ENCODE measurements at regions not wholly inside any gene's neighbourhood (a gene's known extent, or its start where the extent isn't known, plus 50 kb on each side); places are given as distances from the start of the nearest gene placed in this dataset.

DNA sequence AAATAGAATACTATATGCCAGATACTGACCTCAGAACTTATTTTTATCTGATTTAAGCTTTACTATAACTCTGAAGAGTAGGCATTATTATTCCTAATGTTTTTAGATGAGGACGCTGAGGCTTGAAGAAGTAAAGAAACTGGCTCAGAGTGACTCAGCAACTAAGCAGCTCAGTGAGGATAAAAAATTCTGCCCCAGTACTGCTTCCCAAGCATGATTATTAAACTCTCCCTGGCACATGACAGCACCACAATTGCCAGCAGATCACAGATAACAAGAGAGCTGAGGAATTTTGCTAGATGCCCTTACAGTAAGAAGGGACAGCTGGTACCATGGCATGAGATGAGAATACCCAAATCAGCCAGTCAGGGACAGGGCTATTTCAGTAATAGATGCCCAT lies 219.4 kb downstream of the NKX6-1 start:
- Mint-ChIP-seq H3K27ac (no peak overlapping the region), H3K4me3 (no peak overlapping the region)
- ATAC-seq = no peak

DNA sequence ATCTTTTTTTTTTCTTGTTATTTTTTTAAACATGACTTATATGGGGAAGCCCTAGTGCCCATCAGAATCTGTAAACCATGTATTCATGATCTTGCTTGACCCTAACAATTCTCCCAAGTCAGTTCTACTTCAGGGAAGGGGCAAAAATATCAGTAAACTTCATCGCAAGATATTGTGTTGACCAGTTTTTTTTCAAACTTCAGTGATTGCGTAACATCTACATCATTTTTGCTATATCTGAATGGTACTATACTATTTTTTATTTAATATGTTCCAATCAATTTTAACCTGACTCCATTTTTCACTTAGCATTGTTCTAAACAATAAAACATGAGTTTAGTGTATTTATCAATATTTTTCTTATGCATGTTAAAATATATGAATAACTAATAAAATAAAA lies 221.2 kb downstream of the NKX6-1 start:
- Mint-ChIP-seq H3K27ac (no peak overlapping the region), H3K27me3 (ENCODE audit: insufficient read depth, low read depth, poor library complexity) (peaks cover 4% of the 10 kb centered on the region)

More for the DNA sequence above, 219.4 kb downstream of the NKX6-1 start:
- H3K4me1 ChIP-seq (ENCODE audit: insufficient read depth) = no peaks in the 10 kb centered on the region
- no peaks in the 10 kb centered on the region for H4K20me1 ChIP-seq (replicated peaks; ENCODE audit: insufficient read depth)
- DNase-seq (ENCODE audit: low spot score) = no peak
- Mint-ChIP-seq H3K9me3 (no peaks in the 10 kb centered on the region), H3K4me1 (no peaks in the 10 kb centered on the region), H3K27me3 (ENCODE audit: insufficient read depth, low read depth, poor library complexity) (peaks cover 4% of the 10 kb centered on the region), H3K36me3 (ENCODE audit: low read depth) (no peaks in the 10 kb centered on the region)
- H3K79me2 ChIP-seq (replicated peaks; ENCODE audit: insufficient read depth) = no peaks in the 10 kb centered on the region
- H3K4me2 ChIP-seq = no peak overlapping the region
- no peaks in the 10 kb centered on the region for H3F3A ChIP-seq (replicated peaks; ENCODE audit: low read depth)
- H3K9me2 ChIP-seq (ENCODE audit: insufficient read depth) = no peaks in the 10 kb centered on the region; the same call in 1 of the 2 replicates
- H2AFZ ChIP-seq = no peak overlapping the region
- no peaks in the 10 kb centered on the region for H3K36me3 ChIP-seq (ENCODE audit: insufficient read depth)
- no peak overlapping the region for H3K27ac ChIP-seq (ENCODE audit: low read depth)
- TF ChIP-seq, protein P1, sequence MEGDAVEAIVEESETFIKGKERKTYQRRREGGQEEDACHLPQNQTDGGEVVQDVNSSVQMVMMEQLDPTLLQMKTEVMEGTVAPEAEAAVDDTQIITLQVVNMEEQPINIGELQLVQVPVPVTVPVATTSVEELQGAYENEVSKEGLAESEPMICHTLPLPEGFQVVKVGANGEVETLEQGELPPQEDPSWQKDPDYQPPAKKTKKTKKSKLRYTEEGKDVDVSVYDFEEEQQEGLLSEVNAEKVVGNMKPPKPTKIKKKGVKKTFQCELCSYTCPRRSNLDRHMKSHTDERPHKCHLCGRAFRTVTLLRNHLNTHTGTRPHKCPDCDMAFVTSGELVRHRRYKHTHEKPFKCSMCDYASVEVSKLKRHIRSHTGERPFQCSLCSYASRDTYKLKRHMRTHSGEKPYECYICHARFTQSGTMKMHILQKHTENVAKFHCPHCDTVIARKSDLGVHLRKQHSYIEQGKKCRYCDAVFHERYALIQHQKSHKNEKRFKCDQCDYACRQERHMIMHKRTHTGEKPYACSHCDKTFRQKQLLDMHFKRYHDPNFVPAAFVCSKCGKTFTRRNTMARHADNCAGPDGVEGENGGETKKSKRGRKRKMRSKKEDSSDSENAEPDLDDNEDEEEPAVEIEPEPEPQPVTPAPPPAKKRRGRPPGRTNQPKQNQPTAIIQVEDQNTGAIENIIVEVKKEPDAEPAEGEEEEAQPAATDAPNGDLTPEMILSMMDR (conservative IDR thresholded peaks at IDR 0.05; ENCODE audit: low read depth in 2 of 2) = no peak
- TF ChIP-seq ZNF331 (CRISPR knock-in tag; IDR thresholded peaks at IDR 0.05; ENCODE audit: low read depth) (no peak), NANOG (IDR thresholded peaks at IDR 0.05; ENCODE audit: borderline replicate concordance) (no peak), EZH2phosphoT487 (IDR thresholded peaks at IDR 0.05; ENCODE audit: unreplicated experiment) (no peak), ZNF114 (CRISPR knock-in tag; IDR thresholded peaks at IDR 0.05) (no peak)
- TF ChIP-seq, protein P2, sequence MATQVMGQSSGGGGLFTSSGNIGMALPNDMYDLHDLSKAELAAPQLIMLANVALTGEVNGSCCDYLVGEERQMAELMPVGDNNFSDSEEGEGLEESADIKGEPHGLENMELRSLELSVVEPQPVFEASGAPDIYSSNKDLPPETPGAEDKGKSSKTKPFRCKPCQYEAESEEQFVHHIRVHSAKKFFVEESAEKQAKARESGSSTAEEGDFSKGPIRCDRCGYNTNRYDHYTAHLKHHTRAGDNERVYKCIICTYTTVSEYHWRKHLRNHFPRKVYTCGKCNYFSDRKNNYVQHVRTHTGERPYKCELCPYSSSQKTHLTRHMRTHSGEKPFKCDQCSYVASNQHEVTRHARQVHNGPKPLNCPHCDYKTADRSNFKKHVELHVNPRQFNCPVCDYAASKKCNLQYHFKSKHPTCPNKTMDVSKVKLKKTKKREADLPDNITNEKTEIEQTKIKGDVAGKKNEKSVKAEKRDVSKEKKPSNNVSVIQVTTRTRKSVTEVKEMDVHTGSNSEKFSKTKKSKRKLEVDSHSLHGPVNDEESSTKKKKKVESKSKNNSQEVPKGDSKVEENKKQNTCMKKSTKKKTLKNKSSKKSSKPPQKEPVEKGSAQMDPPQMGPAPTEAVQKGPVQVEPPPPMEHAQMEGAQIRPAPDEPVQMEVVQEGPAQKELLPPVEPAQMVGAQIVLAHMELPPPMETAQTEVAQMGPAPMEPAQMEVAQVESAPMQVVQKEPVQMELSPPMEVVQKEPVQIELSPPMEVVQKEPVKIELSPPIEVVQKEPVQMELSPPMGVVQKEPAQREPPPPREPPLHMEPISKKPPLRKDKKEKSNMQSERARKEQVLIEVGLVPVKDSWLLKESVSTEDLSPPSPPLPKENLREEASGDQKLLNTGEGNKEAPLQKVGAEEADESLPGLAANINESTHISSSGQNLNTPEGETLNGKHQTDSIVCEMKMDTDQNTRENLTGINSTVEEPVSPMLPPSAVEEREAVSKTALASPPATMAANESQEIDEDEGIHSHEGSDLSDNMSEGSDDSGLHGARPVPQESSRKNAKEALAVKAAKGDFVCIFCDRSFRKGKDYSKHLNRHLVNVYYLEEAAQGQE (IDR thresholded peaks at IDR 0.05; ENCODE audit: unreplicated experiment) = no peak
- no peaks in the 10 kb centered on the region for H3K27me3 ChIP-seq (ENCODE audit: insufficient read depth)
- H3K4me3 ChIP-seq = no peak overlapping the region

More for the DNA sequence above, 221.2 kb downstream of the NKX6-1 start:
- Histone ChIP-seq H3K79me2 (replicated peaks; ENCODE audit: insufficient read depth) (no peaks in the 10 kb centered on the region), H3K4me1 (ENCODE audit: insufficient read depth) (no peaks in the 10 kb centered on the region), H3K4me2 (no peak overlapping the region), H3K27me3 (ENCODE audit: insufficient read depth) (no peaks in the 10 kb centered on the region), H3K9me2 (ENCODE audit: insufficient read depth) (no peaks in the 10 kb centered on the region; the same call in 1 of the 2 replicates), H3K27ac (ENCODE audit: low read depth) (no peak overlapping the region), H4K20me1 (replicated peaks; ENCODE audit: insufficient read depth) (no peaks in the 10 kb centered on the region), H2AFZ (no peak overlapping the region), H3F3A (replicated peaks; ENCODE audit: low read depth) (no peaks in the 10 kb centered on the region), H3K4me3 (no peak overlapping the region), H3K36me3 (ENCODE audit: insufficient read depth) (no peaks in the 10 kb centered on the region)
- Mint-ChIP-seq H3K4me3 (no peak overlapping the region), H3K36me3 (ENCODE audit: low read depth) (no peaks in the 10 kb centered on the region), H3K9me3 (no peaks in the 10 kb centered on the region), H3K4me1 (no peaks in the 10 kb centered on the region)
- ATAC-seq (no peak), DNase-seq (ENCODE audit: low spot score) (no peak)
- no peak for TF ChIP-seq STAT1 (IDR thresholded peaks at IDR 0.05; ENCODE audit: unreplicated experiment)
- TF ChIP-seq JUNB (IDR thresholded peaks at IDR 0.05; ENCODE audit: unreplicated experiment) = no peak

Data from GM23338 (cell line).